HCT116 (cell line): ENCODE measurements at regions not wholly inside any gene's neighbourhood (a gene's known extent, or its start where the extent isn't known, plus 50 kb on each side); places are given as distances from the start of the nearest gene placed in this dataset.
"Not testable (repeated sequence)": the region's sequence is repeated elsewhere in the genome, so short reads cannot be mapped to it uniquely, and the experiment has no call there.

ENCODE experiments used
- ATAC-seq: fragments of 200-7000 bp; cut with Tn5 transposase; 2 replicates; pipeline ENCODE4 v1.9.1; 2020; ENCODE audit warnings: mild to moderate bottlenecking, moderate library complexity
- BruUV-seq: library from RNA; stranded (reverse); fragments of 400-500 nt; replicated peaks from 2 replicates; lab custom pipeline; 2021; lab: Mats Ljungman, UMichigan
- CTCF ChIA-PET: fragments of 300-600 bp; sonication (Branson Sonifier 250); formaldehyde crosslinking; loops from one replicate; lab custom pipeline; 2021; ENCODE audit warnings: antibody characterized with exemption; lab: Charles Lee
- POLR2A ChIA-PET: fragments of 300-600, 350-600 bp; sonication (Branson Sonifier 250); formaldehyde crosslinking; loops from one replicate; lab custom pipeline; 2021; ENCODE audit warnings: antibody characterized with exemption; lab: Charles Lee
- RAD21 ChIA-PET, 2 experiments: fragments of 300-600 bp; sonication (Branson Sonifier 250); formaldehyde crosslinking; loops; one replicate each; lab custom pipeline; 2023; ENCODE audit warnings: low total read pairs in 2 of 2; ENCODE audit not compliant: uncharacterized antibody in 2 of 2, unreplicated experiment in 2 of 2, low non-redundant PET in 1 of 2; lab: Charles Lee
- DNase-seq: peaks from one replicate; pipeline ENCODE4 v3.0.0-alpha.2; 2010; ENCODE audit warnings: low read depth, low spot score
- H2AFZ ChIP-seq: fragments of 200-600 bp; shearing (Covaris generic), sonication (generic); 2 replicates; pipeline ENCODE4 v1.6.1; 2017; ENCODE audit warnings: low read depth, mixed run types, mixed read lengths, antibody characterized with exemption, low read length; ENCODE audit not compliant: poor library complexity, severe bottlenecking
- H3K27ac ChIP-seq: 2 replicates; pipeline ENCODE4 v1.5.1; 2012; ENCODE audit warnings: low read depth, low read length
- H3K27me3 ChIP-seq: fragments of 200-600 bp; sonication (generic); 2 replicates; pipeline ENCODE4 v1.6.1; 2016; ENCODE audit warnings: mixed run types, low read length, mixed read lengths; ENCODE audit not compliant: insufficient read depth
- H3K36me3 ChIP-seq, 2 experiments: fragments of 200-500 bp in 1 of 2; fragments of 200-600 bp in 1 of 2; sonication (Bioruptor generic) in 1 of 2; sonication (generic) in 1 of 2; 2 replicates each; pipeline versions ENCODE4 v1.5.1 to v1.6.1; 2014 to 2016; ENCODE audit warnings: low read length in 2 of 2, inconsistent platforms in 1 of 2, mixed read lengths in 1 of 2, mixed run types in 1 of 2; ENCODE audit not compliant: insufficient read depth in 2 of 2, control insufficient read depth in 1 of 2
- H3K4me1 ChIP-seq, 2 experiments: fragments of 200-600 bp in 1 of 2; sonication (generic) in 1 of 2; 2 replicates each; pipeline versions ENCODE4 v1.5.1 to v1.6.1; 2012 to 2017; ENCODE audit warnings: low read length in 2 of 2, inconsistent platforms in 1 of 2, mild to moderate bottlenecking in 1 of 2, mixed read lengths in 1 of 2, mixed run types in 1 of 2, moderate library complexity in 1 of 2; ENCODE audit not compliant: insufficient read depth in 2 of 2, control insufficient read depth in 1 of 2
- H3K4me2 ChIP-seq: fragments of 200-600 bp; sonication (generic); 2 replicates; pipeline ENCODE4 v1.6.1; 2017; ENCODE audit warnings: mixed run types, low read length, mixed read lengths
- H3K4me3 ChIP-seq, 2 experiments: fragments of 200-600 bp in 1 of 2; sonication (generic) in 1 of 2; replicated peaks in 1 of 2; 2 replicates each; pipeline ENCODE4 v1.5.1; 2011 to 2016; ENCODE audit warnings: low read length in 2 of 2, control low read depth in 1 of 2, low read depth in 1 of 2, mild to moderate bottlenecking in 1 of 2, mixed read lengths in 1 of 2, mixed run types in 1 of 2
- H3K79me2 ChIP-seq: fragments of 200-600 bp; sonication (generic); 2 replicates; pipeline ENCODE4 v1.6.1; 2017; ENCODE audit warnings: mild to moderate bottlenecking, mixed run types, low read length, moderate library complexity, mixed read lengths; ENCODE audit not compliant: insufficient read depth
- H3K9ac ChIP-seq: fragments of 200-600 bp; sonication (generic); 2 replicates; pipeline ENCODE4 v1.6.1; 2016; ENCODE audit warnings: low read length, mixed read lengths
- H3K9me2 ChIP-seq: fragments of 200-600 bp; sonication (generic), shearing (Covaris generic); 2 replicates; pipeline ENCODE4 v1.6.1; 2017; ENCODE audit warnings: mixed run types, mild to moderate bottlenecking, moderate library complexity; ENCODE audit not compliant: insufficient read depth
- H3K9me3 ChIP-seq, 2 experiments: fragments of 200-500 bp in 1 of 2; fragments of 200-600 bp in 1 of 2; sonication (Bioruptor generic) in 1 of 2; sonication (generic) in 1 of 2; 2 replicates each; pipeline ENCODE4 v1.6.1; 2014 to 2017; ENCODE audit warnings: low read length in 2 of 2, mixed read lengths in 2 of 2, inconsistent platforms in 1 of 2, low read depth in 1 of 2, mild to moderate bottlenecking in 1 of 2, mixed run types in 1 of 2, moderate library complexity in 1 of 2; ENCODE audit not compliant: control insufficient read depth in 1 of 2, insufficient read depth in 1 of 2
- H4K20me1 ChIP-seq: fragments of 200-600 bp; sonication (generic), shearing (Covaris generic); 2 replicates; pipeline ENCODE4 v1.6.1; 2017; ENCODE audit warnings: mixed run types, mild to moderate bottlenecking, moderate library complexity; ENCODE audit not compliant: insufficient read depth
- CEBPB ChIP-seq: IDR thresholded peaks from 2 replicates; pipeline ENCODE4 v1.6.1; 2012; ENCODE audit warnings: low read depth
- EGR1 ChIP-seq: IDR thresholded peaks from 2 replicates; pipeline ENCODE4 v1.6.1; 2012; ENCODE audit warnings: low read depth
- EZH2phosphoT487 ChIP-seq: fragments of 200-600 bp; IDR thresholded peaks from 2 replicates; pipeline ENCODE4 v1.6.1; 2018; ENCODE audit warnings: antibody characterized with exemption, borderline replicate concordance
- FOSL1 ChIP-seq: IDR thresholded peaks from 2 replicates; pipeline ENCODE4 v1.6.1; 2012; ENCODE audit warnings: low read depth
- MAX ChIP-seq: IDR thresholded peaks from 2 replicates; pipeline ENCODE4 v1.6.1; 2012
- REST ChIP-seq: IDR thresholded peaks from 2 replicates; pipeline ENCODE4 v1.6.1; 2012; ENCODE audit warnings: low read depth
- ZFX ChIP-seq: fragments of 450-650 bp; IDR thresholded peaks from 2 replicates; pipeline ENCODE4 v1.6.1; 2017
- ZNF274 ChIP-seq: fragments of 200-500 bp; sonication (Bioruptor generic); IDR thresholded peaks from 2 replicates; pipeline ENCODE4 v1.6.1; 2014; ENCODE audit warnings: mild to moderate bottlenecking, low read depth, low read length, inconsistent platforms
- intact Hi-C: fragments of 100-400 bp; cut with micrococcal nuclease; formaldehyde crosslinking; loops from 2 replicates; pipeline ENCODE4 v1.10.0; 2022

GRCh38 chr6:86500035-86500434 is 437.3 kb upstream of the HTR1E start:
- H3K9ac ChIP-seq: no peak overlapping the region
- no peaks in the 10 kb centered on the region; a peak in 1 of 4 replicates for H3K9me3 ChIP-seq
- DNase-seq: no peak
- no peak for TF ChIP-seq EZH2phosphoT487
- TF ChIP-seq MAX: no peak
- TF ChIP-seq EGR1: no peak
- no peak for TF ChIP-seq REST
- TF ChIP-seq ZNF274: no peak
- TF ChIP-seq FOSL1: no peak
- no peak for TF ChIP-seq CEBPB
- no peak for TF ChIP-seq ZFX
- TF ChIP-seq, all 23 proteins: peak for 0
- no peak overlapping the region for H3K4me3 ChIP-seq
- H4K20me1 ChIP-seq: no peaks in the 10 kb centered on the region
- H3K4me1 ChIP-seq: no peaks in the 10 kb centered on the region
- H3K36me3 ChIP-seq: no peaks in the 10 kb centered on the region
- no peaks in the 10 kb centered on the region for H3K79me2 ChIP-seq
- no TSS peak for BruUV-seq
- no peak overlapping the region for H2AFZ ChIP-seq
- ATAC-seq: no peak
- no peak overlapping the region for H3K27ac ChIP-seq
- H3K4me2 ChIP-seq: no peak overlapping the region
- RAD21 ChIA-PET: no interaction called here
- POLR2A ChIA-PET: no interaction called here
- CTCF ChIA-PET: no interaction called here
- intact Hi-C loops: no loop called here
- H3K27me3 ChIP-seq: no peaks in the 10 kb centered on the region
- H3K9me2 ChIP-seq: no peaks in the 10 kb centered on the region

GRCh38 chr6:86489042-86489441 is 448.3 kb upstream of the HTR1E start:
- H3K9me3 ChIP-seq, H3K27me3 ChIP-seq, H2AFZ ChIP-seq, H3K79me2 ChIP-seq, H3K4me3 ChIP-seq, ATAC-seq, BruUV-seq, intact Hi-C loops, POLR2A ChIA-PET, H4K20me1 ChIP-seq, CTCF ChIA-PET, H3K9ac ChIP-seq, H3K27ac ChIP-seq, H3K4me1 ChIP-seq, H3K9me2 ChIP-seq, RAD21 ChIA-PET, H3K4me2 ChIP-seq, DNase-seq, H3K36me3 ChIP-seq: not testable (repeated sequence)
